WTC11 (cell line): ENCODE measurements at regions not wholly inside any gene's neighbourhood (a gene's known extent, or its start where the extent isn't known, plus 50 kb on each side); places are given as distances from the start of the nearest gene placed in this dataset.

Source experiments
- ATAC-seq: fragments of 200-7000 bp; cut with Tn5 transposase; 2 replicates; pipeline ENCODE4 v1.10.0; 2021; ENCODE audit warnings: mild to moderate bottlenecking, moderate library complexity
- CTCF ChIA-PET: fragments of 300-600 bp; sonication (Branson Sonifier 250); formaldehyde crosslinking; loops from one replicate; lab custom pipeline; 2021; ENCODE audit warnings: antibody characterized with exemption; lab: Charles Lee
- POLR2A ChIA-PET: fragments of 350-600 bp; sonication (Branson Sonifier 250); formaldehyde crosslinking; loops from one replicate; lab custom pipeline; 2021; ENCODE audit warnings: antibody characterized with exemption; lab: Charles Lee
- DNase-seq: peaks from one replicate; pipeline ENCODE4 v3.0.0; 2021; ENCODE audit warnings: low spot score
- H3K27ac Mint-ChIP-seq: 2 replicates; pipeline ENCODE4 v1.8.0; 2021; ENCODE audit warnings: mixed read lengths
- H3K27me3 Mint-ChIP-seq: 2 replicates; pipeline ENCODE4 v1.8.0; 2021; ENCODE audit warnings: low read depth, mild to moderate bottlenecking, moderate library complexity, mixed read lengths
- H3K36me3 Mint-ChIP-seq: 2 replicates; pipeline ENCODE4 v1.8.0; 2021; ENCODE audit warnings: mixed read lengths
- H3K4me1 Mint-ChIP-seq: 2 replicates; pipeline ENCODE4 v1.8.0; 2022; ENCODE audit warnings: mixed read lengths
- H3K4me3 Mint-ChIP-seq: 2 replicates; pipeline ENCODE4 v1.8.0; 2021; ENCODE audit warnings: mild to moderate bottlenecking, moderate library complexity, mixed read lengths
- H3K9me3 Mint-ChIP-seq: 2 replicates; pipeline ENCODE4 v1.8.0; 2021; ENCODE audit warnings: mixed read lengths
- ATF1 ChIP-seq: sonication (generic); formaldehyde crosslinking; IDR thresholded peaks from 2 replicates; pipeline ENCODE4 v1.8.1; 2023; ENCODE audit warnings: mild to moderate bottlenecking, moderate library complexity, missing genetic modification reagents
- CREM ChIP-seq: sonication (generic); formaldehyde crosslinking; IDR thresholded peaks from 2 replicates; pipeline ENCODE4 v1.8.1; 2022; ENCODE audit warnings: mild to moderate bottlenecking, missing genetic modification reagents, moderate library complexity
- FOXK1 ChIP-seq: sonication (generic); formaldehyde crosslinking; IDR thresholded peaks from 2 replicates; pipeline ENCODE4 v1.8.0; 2022; ENCODE audit warnings: mild to moderate bottlenecking, moderate library complexity, missing genetic modification reagents
- JAZF1 ChIP-seq: fragments of 250-450 bp; sonication (Bioruptor Pico); IDR thresholded peaks from 2 replicates; pipeline ENCODE4 v1.9.0; 2021; ENCODE audit warnings: moderate library complexity, mild to moderate bottlenecking, inconsistent platforms
- JUN ChIP-seq: sonication (generic); formaldehyde crosslinking; IDR thresholded peaks from 2 replicates; pipeline ENCODE4 v1.8.0; 2023; ENCODE audit warnings: mild to moderate bottlenecking, missing genetic modification reagents
- MYBL2 ChIP-seq: sonication (generic); formaldehyde crosslinking; IDR thresholded peaks from 2 replicates; pipeline ENCODE4 v1.8.1; 2023; ENCODE audit warnings: mild to moderate bottlenecking, moderate library complexity, missing genetic modification reagents
- NFATC4 ChIP-seq: fragments of 250-450 bp; sonication (Bioruptor Pico); IDR thresholded peaks from 2 replicates; pipeline ENCODE4 v1.9.0; 2021; ENCODE audit warnings: mild to moderate bottlenecking
- NFE2L1 ChIP-seq: sonication (generic); formaldehyde crosslinking; IDR thresholded peaks from 2 replicates; pipeline ENCODE4 v1.8.1; 2023; ENCODE audit warnings: missing genetic modification reagents
- NR1H2 ChIP-seq: sonication (generic); formaldehyde crosslinking; IDR thresholded peaks from 2 replicates; pipeline ENCODE4 v1.9.0; 2021; ENCODE audit warnings: mild to moderate bottlenecking, moderate library complexity, missing genetic modification reagents
- NR3C1 ChIP-seq: sonication (generic); formaldehyde crosslinking; conservative IDR thresholded peaks from 2 replicates; pipeline ENCODE4 v1.8.1; 2023; ENCODE audit warnings: low read depth, mild to moderate bottlenecking, missing genetic modification reagents
- SMAD4 ChIP-seq: sonication (generic); formaldehyde crosslinking; IDR thresholded peaks from 2 replicates; pipeline ENCODE4 v1.8.0; 2022; ENCODE audit warnings: mild to moderate bottlenecking, missing genetic modification reagents
- SOX15 ChIP-seq: fragments of 250-450 bp; sonication (Bioruptor Pico); IDR thresholded peaks from 2 replicates; pipeline ENCODE4 v1.9.0; 2021; ENCODE audit warnings: mild to moderate bottlenecking
- ZNF263 ChIP-seq: sonication (generic); formaldehyde crosslinking; IDR thresholded peaks from 2 replicates; pipeline ENCODE4 v1.8.1; 2022; ENCODE audit warnings: low read depth, mild to moderate bottlenecking, moderate library complexity, missing genetic modification reagents
- ZNF317 ChIP-seq: sonication (generic); formaldehyde crosslinking; IDR thresholded peaks from 2 replicates; pipeline ENCODE4 v1.8.1; 2023; ENCODE audit warnings: low read depth, mild to moderate bottlenecking, moderate library complexity, missing genetic modification reagents, borderline replicate concordance
- ZNF416 ChIP-seq: fragments of 250-450 bp; sonication (Bioruptor Pico); IDR thresholded peaks from 2 replicates; pipeline ENCODE4 v1.9.0; 2021; ENCODE audit warnings: mild to moderate bottlenecking, inconsistent platforms
- TF ChIP-seq, protein P1 (sequence below): sonication (generic); formaldehyde crosslinking; IDR thresholded peaks from 2 replicates; pipeline ENCODE4 v1.8.0; 2022; ENCODE audit warnings: mild to moderate bottlenecking, missing genetic modification reagents
- TF ChIP-seq, protein P2 (sequence below): sonication (generic); formaldehyde crosslinking; IDR thresholded peaks from 2 replicates; pipeline ENCODE4 v1.8.1; 2022; ENCODE audit warnings: mild to moderate bottlenecking, moderate library complexity, missing genetic modification reagents
- TF ChIP-seq, protein P3 (sequence below): fragments of 250-450 bp; sonication (Bioruptor Pico); IDR thresholded peaks from 2 replicates; pipeline ENCODE4 v1.8.0; 2021; ENCODE audit warnings: mild to moderate bottlenecking
- TF ChIP-seq, protein P4 (sequence below): sonication (generic); formaldehyde crosslinking; IDR thresholded peaks from 2 replicates; pipeline ENCODE4 v1.8.1; 2023; ENCODE audit warnings: mild to moderate bottlenecking, missing genetic modification reagents
- TF ChIP-seq, protein P5 (sequence below): sonication (generic); formaldehyde crosslinking; IDR thresholded peaks from 2 replicates; pipeline ENCODE4 v1.8.0; 2023; ENCODE audit warnings: missing genetic modification reagents, mild to moderate bottlenecking, borderline replicate concordance
- TF ChIP-seq, protein P6 (sequence below): sonication (generic); formaldehyde crosslinking; IDR thresholded peaks from 2 replicates; pipeline ENCODE4 v1.8.0; 2022; ENCODE audit warnings: mild to moderate bottlenecking, missing genetic modification reagents
- TF ChIP-seq, protein P7 (sequence below): sonication (generic); formaldehyde crosslinking; IDR thresholded peaks from 2 replicates; pipeline ENCODE4 v1.8.1; 2022; ENCODE audit warnings: missing genetic modification reagents, borderline replicate concordance

DNA sequence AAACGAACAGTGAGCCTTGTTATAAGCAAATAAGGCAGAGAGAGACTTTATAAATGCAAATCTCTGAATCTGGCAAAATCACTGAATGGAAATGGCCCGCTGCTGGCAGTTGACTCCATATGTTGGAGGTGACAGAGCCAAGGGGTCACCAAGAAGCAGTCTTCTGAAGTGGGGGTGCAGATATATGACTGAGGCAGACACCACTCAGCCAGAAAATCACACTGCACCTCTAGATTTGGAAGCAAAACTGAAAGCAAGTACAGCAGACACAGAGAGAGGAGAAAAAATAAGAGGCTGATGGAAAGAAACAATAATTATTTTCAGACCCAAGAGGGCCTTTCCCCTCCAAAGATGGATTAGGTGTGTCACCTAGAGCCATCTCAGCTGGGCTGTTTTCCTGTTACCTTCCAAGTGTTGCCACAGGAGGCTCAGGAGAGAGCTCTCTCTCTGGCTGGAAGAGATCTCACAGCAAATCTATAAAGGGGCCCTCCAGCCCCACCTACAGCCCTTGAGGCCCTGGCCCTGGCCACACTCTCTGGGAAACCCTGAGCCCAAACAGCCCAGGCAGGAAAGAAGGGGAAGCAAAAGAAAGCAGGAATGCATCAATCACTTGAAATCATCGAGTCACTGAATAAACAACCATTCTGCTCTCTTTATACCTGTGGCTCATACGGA is 585.1 kb upstream of the PSMD7 start (continued):
- TF ChIP-seq, protein P1, sequence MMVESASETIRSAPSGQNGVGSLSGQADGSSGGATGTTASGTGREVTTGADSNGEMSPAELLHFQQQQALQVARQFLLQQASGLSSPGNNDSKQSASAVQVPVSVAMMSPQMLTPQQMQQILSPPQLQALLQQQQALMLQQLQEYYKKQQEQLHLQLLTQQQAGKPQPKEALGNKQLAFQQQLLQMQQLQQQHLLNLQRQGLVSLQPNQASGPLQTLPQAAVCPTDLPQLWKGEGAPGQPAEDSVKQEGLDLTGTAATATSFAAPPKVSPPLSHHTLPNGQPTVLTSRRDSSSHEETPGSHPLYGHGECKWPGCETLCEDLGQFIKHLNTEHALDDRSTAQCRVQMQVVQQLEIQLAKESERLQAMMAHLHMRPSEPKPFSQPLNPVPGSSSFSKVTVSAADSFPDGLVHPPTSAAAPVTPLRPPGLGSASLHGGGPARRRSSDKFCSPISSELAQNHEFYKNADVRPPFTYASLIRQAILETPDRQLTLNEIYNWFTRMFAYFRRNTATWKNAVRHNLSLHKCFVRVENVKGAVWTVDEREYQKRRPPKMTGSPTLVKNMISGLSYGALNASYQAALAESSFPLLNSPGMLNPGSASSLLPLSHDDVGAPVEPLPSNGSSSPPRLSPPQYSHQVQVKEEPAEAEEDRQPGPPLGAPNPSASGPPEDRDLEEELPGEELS (CRISPR knock-in tag): no peak
- no peak for TF ChIP-seq ZNF416 (CRISPR knock-in tag)
- no peak for TF ChIP-seq NFE2L1 (CRISPR knock-in tag)
- TF ChIP-seq, protein P2, sequence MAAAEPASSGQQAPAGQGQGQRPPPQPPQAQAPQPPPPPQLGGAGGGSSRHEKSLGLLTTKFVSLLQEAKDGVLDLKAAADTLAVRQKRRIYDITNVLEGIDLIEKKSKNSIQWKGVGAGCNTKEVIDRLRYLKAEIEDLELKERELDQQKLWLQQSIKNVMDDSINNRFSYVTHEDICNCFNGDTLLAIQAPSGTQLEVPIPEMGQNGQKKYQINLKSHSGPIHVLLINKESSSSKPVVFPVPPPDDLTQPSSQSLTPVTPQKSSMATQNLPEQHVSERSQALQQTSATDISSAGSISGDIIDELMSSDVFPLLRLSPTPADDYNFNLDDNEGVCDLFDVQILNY (CRISPR knock-in tag): no peak
- no peak for TF ChIP-seq ATF1 (CRISPR knock-in tag)

DNA sequence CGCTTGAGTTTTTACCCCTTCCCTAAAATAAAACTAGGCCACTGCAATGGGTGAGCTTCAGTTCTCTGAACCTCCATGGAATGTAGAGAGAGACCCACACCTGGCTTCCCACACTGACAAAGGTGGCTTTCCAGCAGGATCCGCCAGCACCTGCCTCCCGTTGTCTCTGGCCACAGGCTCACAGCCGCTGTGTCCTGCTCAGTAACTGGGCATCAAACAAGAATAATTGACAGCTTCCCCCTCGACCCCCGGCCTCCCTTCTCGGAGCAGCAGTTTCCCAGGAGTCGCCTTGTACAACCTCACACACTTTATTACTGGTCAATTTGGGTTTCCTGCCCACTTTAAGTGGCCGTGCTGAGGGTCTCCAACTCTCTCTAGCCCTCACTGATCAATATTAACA is 586.1 kb upstream of the PSMD7 start:
- no peak overlapping the region for H3K4me3 Mint-ChIP-seq
- TF ChIP-seq NFATC4 (no peak), NR3C1 (CRISPR knock-in tag) (no peak), JAZF1 (CRISPR knock-in tag) (no peak), ZNF317 (no peak), JUN (no peak), SMAD4 (CRISPR knock-in tag) (no peak), NFE2L1 (CRISPR knock-in tag) (no peak), CREM (CRISPR knock-in tag) (no peak), FOXK1 (CRISPR knock-in tag) (no peak)
- TF ChIP-seq, protein P3, sequence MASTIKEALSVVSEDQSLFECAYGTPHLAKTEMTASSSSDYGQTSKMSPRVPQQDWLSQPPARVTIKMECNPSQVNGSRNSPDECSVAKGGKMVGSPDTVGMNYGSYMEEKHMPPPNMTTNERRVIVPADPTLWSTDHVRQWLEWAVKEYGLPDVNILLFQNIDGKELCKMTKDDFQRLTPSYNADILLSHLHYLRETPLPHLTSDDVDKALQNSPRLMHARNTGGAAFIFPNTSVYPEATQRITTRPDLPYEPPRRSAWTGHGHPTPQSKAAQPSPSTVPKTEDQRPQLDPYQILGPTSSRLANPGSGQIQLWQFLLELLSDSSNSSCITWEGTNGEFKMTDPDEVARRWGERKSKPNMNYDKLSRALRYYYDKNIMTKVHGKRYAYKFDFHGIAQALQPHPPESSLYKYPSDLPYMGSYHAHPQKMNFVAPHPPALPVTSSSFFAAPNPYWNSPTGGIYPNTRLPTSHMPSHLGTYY (CRISPR knock-in tag): no peak
- TF ChIP-seq, protein P4, sequence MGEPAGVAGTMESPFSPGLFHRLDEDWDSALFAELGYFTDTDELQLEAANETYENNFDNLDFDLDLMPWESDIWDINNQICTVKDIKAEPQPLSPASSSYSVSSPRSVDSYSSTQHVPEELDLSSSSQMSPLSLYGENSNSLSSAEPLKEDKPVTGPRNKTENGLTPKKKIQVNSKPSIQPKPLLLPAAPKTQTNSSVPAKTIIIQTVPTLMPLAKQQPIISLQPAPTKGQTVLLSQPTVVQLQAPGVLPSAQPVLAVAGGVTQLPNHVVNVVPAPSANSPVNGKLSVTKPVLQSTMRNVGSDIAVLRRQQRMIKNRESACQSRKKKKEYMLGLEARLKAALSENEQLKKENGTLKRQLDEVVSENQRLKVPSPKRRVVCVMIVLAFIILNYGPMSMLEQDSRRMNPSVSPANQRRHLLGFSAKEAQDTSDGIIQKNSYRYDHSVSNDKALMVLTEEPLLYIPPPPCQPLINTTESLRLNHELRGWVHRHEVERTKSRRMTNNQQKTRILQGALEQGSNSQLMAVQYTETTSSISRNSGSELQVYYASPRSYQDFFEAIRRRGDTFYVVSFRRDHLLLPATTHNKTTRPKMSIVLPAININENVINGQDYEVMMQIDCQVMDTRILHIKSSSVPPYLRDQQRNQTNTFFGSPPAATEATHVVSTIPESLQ (CRISPR knock-in tag): no peak
- TF ChIP-seq, all 79 proteins: peak for 0
- DNase-seq: no peak
- ChIA-PET POLR2A (no interaction called here), CTCF (interaction anchor here (0.8 kb wide), 2 partner anchors 16 to 168 kb away, joined by 3 read pairs; no protein-coding TSS in a partner anchor)
- no peaks in the 10 kb centered on the region for H3K27me3 Mint-ChIP-seq
- peaks cover 51% of the 10 kb centered on the region for H3K4me1 Mint-ChIP-seq
- peaks cover 2% of the 10 kb centered on the region; the same call in 1 of the 2 replicates for H3K36me3 Mint-ChIP-seq
- no peak overlapping the region; the same call in 1 of the 2 replicates for H3K27ac Mint-ChIP-seq
- no peak for ATAC-seq
- H3K9me3 Mint-ChIP-seq: peaks cover 4% of the 10 kb centered on the region

DNA sequence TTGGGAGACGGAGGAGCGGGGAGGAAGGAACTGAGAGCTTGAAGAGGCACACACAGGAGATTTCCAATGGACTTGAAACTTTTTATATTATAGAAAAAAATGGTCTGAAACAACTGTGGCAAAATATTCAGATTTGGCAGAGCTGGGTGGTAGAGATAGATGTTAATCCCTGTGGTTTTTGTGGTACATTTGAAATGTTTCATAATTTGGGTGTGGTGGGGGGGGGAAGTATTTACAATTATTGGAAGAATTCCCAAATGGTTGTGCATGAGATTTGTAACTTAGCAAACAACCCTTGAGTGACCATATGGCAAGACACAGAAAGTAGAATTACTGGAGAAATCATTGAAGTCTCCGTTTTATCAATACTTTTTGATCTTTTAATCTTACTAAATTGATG is 588.8 kb upstream of the PSMD7 start:
- Mint-ChIP-seq H3K36me3 (no peaks in the 10 kb centered on the region), H3K27me3 (no peaks in the 10 kb centered on the region), H3K27ac (no peak overlapping the region), H3K9me3 (peaks cover 16% of the 10 kb centered on the region), H3K4me1 (peaks cover 31% of the 10 kb centered on the region), H3K4me3 (no peak overlapping the region)
- CTCF ChIA-PET: no interaction called here
- POLR2A ChIA-PET: no interaction called here
- ATAC-seq (no peak), DNase-seq (no peak)
- no peak for TF ChIP-seq SOX15 (CRISPR knock-in tag)
- TF ChIP-seq, protein P5, sequence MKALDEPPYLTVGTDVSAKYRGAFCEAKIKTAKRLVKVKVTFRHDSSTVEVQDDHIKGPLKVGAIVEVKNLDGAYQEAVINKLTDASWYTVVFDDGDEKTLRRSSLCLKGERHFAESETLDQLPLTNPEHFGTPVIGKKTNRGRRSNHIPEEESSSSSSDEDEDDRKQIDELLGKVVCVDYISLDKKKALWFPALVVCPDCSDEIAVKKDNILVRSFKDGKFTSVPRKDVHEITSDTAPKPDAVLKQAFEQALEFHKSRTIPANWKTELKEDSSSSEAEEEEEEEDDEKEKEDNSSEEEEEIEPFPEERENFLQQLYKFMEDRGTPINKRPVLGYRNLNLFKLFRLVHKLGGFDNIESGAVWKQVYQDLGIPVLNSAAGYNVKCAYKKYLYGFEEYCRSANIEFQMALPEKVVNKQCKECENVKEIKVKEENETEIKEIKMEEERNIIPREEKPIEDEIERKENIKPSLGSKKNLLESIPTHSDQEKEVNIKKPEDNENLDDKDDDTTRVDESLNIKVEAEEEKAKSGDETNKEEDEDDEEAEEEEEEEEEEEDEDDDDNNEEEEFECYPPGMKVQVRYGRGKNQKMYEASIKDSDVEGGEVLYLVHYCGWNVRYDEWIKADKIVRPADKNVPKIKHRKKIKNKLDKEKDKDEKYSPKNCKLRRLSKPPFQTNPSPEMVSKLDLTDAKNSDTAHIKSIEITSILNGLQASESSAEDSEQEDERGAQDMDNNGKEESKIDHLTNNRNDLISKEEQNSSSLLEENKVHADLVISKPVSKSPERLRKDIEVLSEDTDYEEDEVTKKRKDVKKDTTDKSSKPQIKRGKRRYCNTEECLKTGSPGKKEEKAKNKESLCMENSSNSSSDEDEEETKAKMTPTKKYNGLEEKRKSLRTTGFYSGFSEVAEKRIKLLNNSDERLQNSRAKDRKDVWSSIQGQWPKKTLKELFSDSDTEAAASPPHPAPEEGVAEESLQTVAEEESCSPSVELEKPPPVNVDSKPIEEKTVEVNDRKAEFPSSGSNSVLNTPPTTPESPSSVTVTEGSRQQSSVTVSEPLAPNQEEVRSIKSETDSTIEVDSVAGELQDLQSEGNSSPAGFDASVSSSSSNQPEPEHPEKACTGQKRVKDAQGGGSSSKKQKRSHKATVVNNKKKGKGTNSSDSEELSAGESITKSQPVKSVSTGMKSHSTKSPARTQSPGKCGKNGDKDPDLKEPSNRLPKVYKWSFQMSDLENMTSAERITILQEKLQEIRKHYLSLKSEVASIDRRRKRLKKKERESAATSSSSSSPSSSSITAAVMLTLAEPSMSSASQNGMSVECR (CRISPR knock-in tag): no peak
- TF ChIP-seq, protein P6, sequence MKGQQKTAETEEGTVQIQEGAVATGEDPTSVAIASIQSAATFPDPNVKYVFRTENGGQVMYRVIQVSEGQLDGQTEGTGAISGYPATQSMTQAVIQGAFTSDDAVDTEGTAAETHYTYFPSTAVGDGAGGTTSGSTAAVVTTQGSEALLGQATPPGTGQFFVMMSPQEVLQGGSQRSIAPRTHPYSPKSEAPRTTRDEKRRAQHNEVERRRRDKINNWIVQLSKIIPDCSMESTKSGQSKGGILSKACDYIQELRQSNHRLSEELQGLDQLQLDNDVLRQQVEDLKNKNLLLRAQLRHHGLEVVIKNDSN: no peak
- no peak for TF ChIP-seq ZNF263 (CRISPR knock-in tag)
- no peak for TF ChIP-seq NR1H2 (CRISPR knock-in tag)
- TF ChIP-seq, protein P7, sequence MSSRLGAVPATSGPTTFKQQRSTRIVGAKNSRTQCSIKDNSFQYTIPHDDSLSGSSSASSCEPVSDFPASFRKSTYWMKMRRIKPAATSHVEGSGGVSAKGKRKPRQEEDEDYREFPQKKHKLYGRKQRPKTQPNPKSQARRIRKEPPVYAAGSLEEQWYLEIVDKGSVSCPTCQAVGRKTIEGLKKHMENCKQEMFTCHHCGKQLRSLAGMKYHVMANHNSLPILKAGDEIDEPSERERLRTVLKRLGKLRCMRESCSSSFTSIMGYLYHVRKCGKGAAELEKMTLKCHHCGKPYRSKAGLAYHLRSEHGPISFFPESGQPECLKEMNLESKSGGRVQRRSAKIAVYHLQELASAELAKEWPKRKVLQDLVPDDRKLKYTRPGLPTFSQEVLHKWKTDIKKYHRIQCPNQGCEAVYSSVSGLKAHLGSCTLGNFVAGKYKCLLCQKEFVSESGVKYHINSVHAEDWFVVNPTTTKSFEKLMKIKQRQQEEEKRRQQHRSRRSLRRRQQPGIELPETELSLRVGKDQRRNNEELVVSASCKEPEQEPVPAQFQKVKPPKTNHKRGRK: no peak
- TF ChIP-seq MYBL2 (CRISPR knock-in tag): no peak
